ENCODE measurements at regions not wholly inside any gene's neighbourhood (a gene's known extent, or its start where the extent isn't known, plus 50 kb on each side); places are given as distances from the start of the nearest gene placed in this dataset.

DNA sequence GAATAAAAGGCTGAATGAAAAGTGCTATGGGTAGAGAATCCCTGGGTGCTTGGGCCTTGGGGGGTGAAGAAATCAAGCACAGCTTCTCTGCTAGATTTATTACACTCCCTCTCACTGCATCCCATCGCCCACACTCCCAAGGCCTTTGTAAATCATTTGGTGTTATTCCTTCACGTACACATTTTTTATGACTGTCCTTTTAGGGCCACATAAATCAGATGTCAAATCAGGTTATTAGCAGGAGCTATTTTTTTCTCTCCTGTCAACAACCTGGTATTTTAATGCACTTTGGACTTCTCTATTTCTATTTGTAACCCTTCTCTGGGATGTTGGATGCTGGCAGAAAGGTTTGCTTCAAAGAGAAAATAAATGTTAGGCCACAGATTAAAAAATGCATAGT, 408.8 kb downstream of the INSC start:
- no peak overlapping the region for H3K27ac Mint-ChIP-seq
- TF ChIP-seq, protein P1, sequence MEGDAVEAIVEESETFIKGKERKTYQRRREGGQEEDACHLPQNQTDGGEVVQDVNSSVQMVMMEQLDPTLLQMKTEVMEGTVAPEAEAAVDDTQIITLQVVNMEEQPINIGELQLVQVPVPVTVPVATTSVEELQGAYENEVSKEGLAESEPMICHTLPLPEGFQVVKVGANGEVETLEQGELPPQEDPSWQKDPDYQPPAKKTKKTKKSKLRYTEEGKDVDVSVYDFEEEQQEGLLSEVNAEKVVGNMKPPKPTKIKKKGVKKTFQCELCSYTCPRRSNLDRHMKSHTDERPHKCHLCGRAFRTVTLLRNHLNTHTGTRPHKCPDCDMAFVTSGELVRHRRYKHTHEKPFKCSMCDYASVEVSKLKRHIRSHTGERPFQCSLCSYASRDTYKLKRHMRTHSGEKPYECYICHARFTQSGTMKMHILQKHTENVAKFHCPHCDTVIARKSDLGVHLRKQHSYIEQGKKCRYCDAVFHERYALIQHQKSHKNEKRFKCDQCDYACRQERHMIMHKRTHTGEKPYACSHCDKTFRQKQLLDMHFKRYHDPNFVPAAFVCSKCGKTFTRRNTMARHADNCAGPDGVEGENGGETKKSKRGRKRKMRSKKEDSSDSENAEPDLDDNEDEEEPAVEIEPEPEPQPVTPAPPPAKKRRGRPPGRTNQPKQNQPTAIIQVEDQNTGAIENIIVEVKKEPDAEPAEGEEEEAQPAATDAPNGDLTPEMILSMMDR (IDR thresholded peaks at IDR 0.05; ENCODE audit: unreplicated experiment), result no peak
- no peak for DNase-seq (ENCODE audit: low spot score in 2 of 2, unreplicated experiment in 2 of 2)
- no peak overlapping the region for H3K4me3 Mint-ChIP-seq
- peaks cover 11% of the 10 kb centered on the region for H3K36me3 Mint-ChIP-seq
- peaks cover 46% of the 10 kb centered on the region for H3K9me3 Mint-ChIP-seq
- peaks cover 2% of the 10 kb centered on the region for H3K27me3 Mint-ChIP-seq (ENCODE audit: low read depth)
- H3K4me1 Mint-ChIP-seq, result no peaks in the 10 kb centered on the region

DNA sequence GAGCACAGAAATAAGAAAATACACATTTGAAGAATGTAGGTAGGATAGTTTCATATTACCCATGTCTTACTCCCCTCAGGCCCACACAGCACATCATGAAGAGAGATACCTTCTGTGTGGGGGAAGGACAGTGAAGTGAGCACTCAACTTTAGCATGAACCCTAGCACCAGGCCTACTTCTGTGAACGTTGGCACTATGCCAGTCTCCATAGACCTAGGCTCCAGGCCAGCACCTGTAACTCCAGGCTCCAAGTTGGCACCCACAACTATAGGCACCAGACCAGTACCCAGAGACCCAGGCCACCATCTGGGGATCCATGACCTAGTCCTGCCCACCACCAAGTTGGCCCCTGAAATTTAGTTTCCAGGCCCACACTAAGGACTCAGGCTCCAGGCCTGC, 410.9 kb downstream of the INSC start:
- peaks cover 2% of the 10 kb centered on the region for H3K27me3 Mint-ChIP-seq (ENCODE audit: low read depth)
- H3K9me3 Mint-ChIP-seq, result peaks cover 57% of the 10 kb centered on the region
- TF ChIP-seq, protein P1 (IDR thresholded peaks at IDR 0.05; ENCODE audit: unreplicated experiment), result no peak
- H3K4me1 Mint-ChIP-seq, result no peaks in the 10 kb centered on the region
- DNase-seq (ENCODE audit: low spot score in 2 of 2, unreplicated experiment in 2 of 2), result no peak
- H3K36me3 Mint-ChIP-seq, result peaks cover 11% of the 10 kb centered on the region
- H3K4me3 Mint-ChIP-seq, result no peak overlapping the region
- no peak overlapping the region for H3K27ac Mint-ChIP-seq

DNA sequence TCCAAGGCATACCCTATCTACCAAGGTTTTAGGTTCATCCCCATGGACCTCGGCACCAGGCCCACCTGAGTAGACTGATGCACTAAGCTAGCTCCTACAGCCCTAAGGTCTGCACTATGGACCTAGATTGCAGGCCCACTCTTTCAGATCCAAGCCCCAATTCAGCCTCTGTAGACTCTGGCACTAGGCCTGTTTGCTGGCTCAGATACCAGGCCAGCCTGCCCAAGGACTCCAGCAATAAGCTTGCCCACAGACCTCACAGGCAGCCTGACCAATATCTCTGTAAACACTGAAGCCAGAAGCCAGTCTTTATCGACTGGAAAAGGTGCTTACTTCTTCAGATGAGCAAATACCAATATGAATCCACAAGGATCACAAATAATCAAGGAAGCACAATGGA, 411.3 kb downstream of the INSC start:
- Mint-ChIP-seq H3K27me3 (ENCODE audit: low read depth) (peaks cover 2% of the 10 kb centered on the region), H3K36me3 (peaks cover 11% of the 10 kb centered on the region), H3K4me1 (no peaks in the 10 kb centered on the region), H3K4me3 (no peak overlapping the region), H3K9me3 (peaks cover 54% of the 10 kb centered on the region), H3K27ac (no peak overlapping the region)
- no peak for DNase-seq (ENCODE audit: low spot score in 2 of 2, unreplicated experiment in 2 of 2)
- TF ChIP-seq, protein P1 (IDR thresholded peaks at IDR 0.05; ENCODE audit: unreplicated experiment), result no peak

DNA sequence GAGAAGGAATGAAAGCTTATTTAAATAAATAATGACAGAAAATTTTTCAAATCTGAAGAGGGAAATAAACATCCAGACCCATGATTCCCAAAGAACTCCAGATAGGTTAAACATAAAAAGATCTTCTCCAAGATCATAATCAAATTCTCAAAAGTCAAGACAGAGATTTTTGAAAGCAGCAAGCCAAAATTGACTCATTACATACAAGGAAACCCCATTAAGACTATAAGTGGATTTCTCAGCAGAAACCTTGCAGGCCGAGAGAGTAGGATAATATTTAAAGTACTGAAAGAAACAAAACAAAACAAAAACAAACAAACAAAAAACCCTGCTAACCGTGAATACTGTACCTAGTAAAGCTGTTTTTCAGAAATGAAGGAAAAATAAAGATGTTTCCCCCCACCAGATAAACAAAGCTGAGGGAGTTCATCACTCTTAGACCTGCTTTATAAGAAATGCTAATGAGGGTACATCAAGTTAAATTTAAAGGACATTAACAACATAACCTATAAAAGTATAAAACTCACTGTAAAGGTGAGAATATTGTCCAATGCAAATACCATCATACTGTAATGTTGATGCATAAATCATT, 412.2 kb downstream of the INSC start:
- H3K4me3 Mint-ChIP-seq, result no peak overlapping the region
- H3K4me1 Mint-ChIP-seq, result no peaks in the 10 kb centered on the region
- no peak for DNase-seq (ENCODE audit: low spot score in 2 of 2, unreplicated experiment in 2 of 2)
- no peaks in the 10 kb centered on the region for H3K27me3 Mint-ChIP-seq (ENCODE audit: low read depth)
- no peak overlapping the region for H3K27ac Mint-ChIP-seq
- H3K36me3 Mint-ChIP-seq, result peaks cover 11% of the 10 kb centered on the region
- peaks cover 53% of the 10 kb centered on the region for H3K9me3 Mint-ChIP-seq
- TF ChIP-seq, protein P1 (IDR thresholded peaks at IDR 0.05; ENCODE audit: unreplicated experiment), result no peak

DNA sequence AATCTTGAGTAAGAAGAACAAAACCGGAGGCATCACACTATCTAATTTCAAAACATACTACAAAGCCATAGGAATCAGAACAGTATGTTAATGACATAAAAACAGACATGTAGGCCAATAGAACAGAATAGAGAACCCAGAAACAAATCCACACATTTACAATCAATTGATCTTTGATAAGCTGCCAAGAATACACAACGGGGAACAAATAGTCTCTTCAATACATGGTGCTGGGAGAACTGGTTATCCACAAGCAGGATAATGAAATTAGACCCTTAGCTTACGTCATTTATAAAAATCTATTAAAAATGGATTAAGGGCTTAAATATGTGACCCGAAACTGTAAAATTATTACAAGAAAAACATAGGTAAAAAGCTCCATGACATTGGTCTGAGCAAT, 417.7 kb downstream of the INSC start:
- H3K36me3 Mint-ChIP-seq, result peaks cover 3% of the 10 kb centered on the region
- no peak overlapping the region for H3K27ac Mint-ChIP-seq

More for the DNA sequence above, 417.7 kb downstream of the INSC start:
- H3K4me1 Mint-ChIP-seq, result no peaks in the 10 kb centered on the region
- peaks cover 30% of the 10 kb centered on the region for H3K9me3 Mint-ChIP-seq
- DNase-seq (ENCODE audit: low spot score in 2 of 2, unreplicated experiment in 2 of 2), result no peak
- no peak overlapping the region for H3K4me3 Mint-ChIP-seq
- H3K27me3 Mint-ChIP-seq (ENCODE audit: low read depth), result no peaks in the 10 kb centered on the region
- TF ChIP-seq, protein P1 (IDR thresholded peaks at IDR 0.05; ENCODE audit: unreplicated experiment), result no peak
